IMR-90 (cell line): ENCODE measurements at regions not wholly inside any gene's neighbourhood (a gene's known extent, or its start where the extent isn't known, plus 50 kb on each side); places are given as distances from the start of the nearest gene placed in this dataset.

ENCODE experiments used
- BHLHE40 ChIP-seq: fragments of 150-350 bp; IDR thresholded peaks from 2 replicates; pipeline ENCODE4 v1.6.1; 2016; ENCODE audit warnings: mild to moderate bottlenecking, low read depth, low read length
- CEBPB ChIP-seq: IDR thresholded peaks from 2 replicates; pipeline ENCODE4 v1.6.1; 2012; ENCODE audit warnings: low read depth, low read length, improper control_type of control experiment
- CHD1 ChIP-seq: IDR thresholded peaks from 2 replicates; pipeline ENCODE4 v1.6.1; 2012; ENCODE audit warnings: low read depth, low read length, improper control_type of control experiment
- FOS ChIP-seq: fragments of 150-350 bp; IDR thresholded peaks from 2 replicates; pipeline ENCODE4 v1.6.1; 2016; ENCODE audit warnings: low read depth, low read length
- MAFK ChIP-seq: IDR thresholded peaks from 2 replicates; pipeline ENCODE4 v1.6.1; 2012; ENCODE audit warnings: low read depth, low read length, improper control_type of control experiment
- MAZ ChIP-seq: IDR thresholded peaks from 2 replicates; pipeline ENCODE4 v1.6.1; 2012; ENCODE audit warnings: low read depth, mild to moderate bottlenecking, low read length, improper control_type of control experiment, moderate library complexity, borderline replicate concordance
- MXI1 ChIP-seq: IDR thresholded peaks from 2 replicates; pipeline ENCODE4 v1.6.1; 2012; ENCODE audit warnings: low read depth, mild to moderate bottlenecking, low read length, moderate library complexity, borderline replicate concordance
- POLR2A ChIP-seq: IDR thresholded peaks from 2 replicates; pipeline ENCODE4 v1.6.1; 2012; ENCODE audit warnings: mild to moderate bottlenecking, low read depth, low read length
- RAD21 ChIP-seq: IDR thresholded peaks from 2 replicates; pipeline ENCODE4 v1.6.1; 2012; ENCODE audit warnings: low read length, improper control_type of control experiment
- RCOR1 ChIP-seq: IDR thresholded peaks from 2 replicates; pipeline ENCODE4 v1.6.1; 2012; ENCODE audit warnings: mild to moderate bottlenecking, low read length, improper control_type of control experiment; ENCODE audit not compliant: insufficient replicate concordance
- RFX5 ChIP-seq: IDR thresholded peaks from 2 replicates; pipeline ENCODE4 v1.8.0; 2012; ENCODE audit warnings: low read depth, mild to moderate bottlenecking, low read length, moderate library complexity
- TF ChIP-seq, protein P1 (sequence below): conservative IDR thresholded peaks from 2 replicates; pipeline ENCODE4 v1.5.1; 2012; ENCODE audit warnings: mild to moderate bottlenecking, low read depth, low read length, improper control_type of control experiment

GRCh38 chr13:24625331-24625731, 54.9 kb upstream of the ATP12A start:
- TF ChIP-seq, protein P1, sequence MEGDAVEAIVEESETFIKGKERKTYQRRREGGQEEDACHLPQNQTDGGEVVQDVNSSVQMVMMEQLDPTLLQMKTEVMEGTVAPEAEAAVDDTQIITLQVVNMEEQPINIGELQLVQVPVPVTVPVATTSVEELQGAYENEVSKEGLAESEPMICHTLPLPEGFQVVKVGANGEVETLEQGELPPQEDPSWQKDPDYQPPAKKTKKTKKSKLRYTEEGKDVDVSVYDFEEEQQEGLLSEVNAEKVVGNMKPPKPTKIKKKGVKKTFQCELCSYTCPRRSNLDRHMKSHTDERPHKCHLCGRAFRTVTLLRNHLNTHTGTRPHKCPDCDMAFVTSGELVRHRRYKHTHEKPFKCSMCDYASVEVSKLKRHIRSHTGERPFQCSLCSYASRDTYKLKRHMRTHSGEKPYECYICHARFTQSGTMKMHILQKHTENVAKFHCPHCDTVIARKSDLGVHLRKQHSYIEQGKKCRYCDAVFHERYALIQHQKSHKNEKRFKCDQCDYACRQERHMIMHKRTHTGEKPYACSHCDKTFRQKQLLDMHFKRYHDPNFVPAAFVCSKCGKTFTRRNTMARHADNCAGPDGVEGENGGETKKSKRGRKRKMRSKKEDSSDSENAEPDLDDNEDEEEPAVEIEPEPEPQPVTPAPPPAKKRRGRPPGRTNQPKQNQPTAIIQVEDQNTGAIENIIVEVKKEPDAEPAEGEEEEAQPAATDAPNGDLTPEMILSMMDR = no peak
- no peak for TF ChIP-seq RFX5
- no peak for TF ChIP-seq RCOR1
- no peak for TF ChIP-seq MAFK
- TF ChIP-seq MXI1 = no peak
- no peak for TF ChIP-seq POLR2A
- no peak for TF ChIP-seq CHD1
- TF ChIP-seq BHLHE40 = no peak
- no peak for TF ChIP-seq FOS
- TF ChIP-seq MAZ = no peak
- no peak for TF ChIP-seq CEBPB
- TF ChIP-seq RAD21 = no peak
